ENCODE measurements at regions not wholly inside any gene's neighbourhood (a gene's known extent, or its start where the extent isn't known, plus 50 kb on each side); places are given as distances from the start of the nearest gene placed in this dataset.

DNA sequence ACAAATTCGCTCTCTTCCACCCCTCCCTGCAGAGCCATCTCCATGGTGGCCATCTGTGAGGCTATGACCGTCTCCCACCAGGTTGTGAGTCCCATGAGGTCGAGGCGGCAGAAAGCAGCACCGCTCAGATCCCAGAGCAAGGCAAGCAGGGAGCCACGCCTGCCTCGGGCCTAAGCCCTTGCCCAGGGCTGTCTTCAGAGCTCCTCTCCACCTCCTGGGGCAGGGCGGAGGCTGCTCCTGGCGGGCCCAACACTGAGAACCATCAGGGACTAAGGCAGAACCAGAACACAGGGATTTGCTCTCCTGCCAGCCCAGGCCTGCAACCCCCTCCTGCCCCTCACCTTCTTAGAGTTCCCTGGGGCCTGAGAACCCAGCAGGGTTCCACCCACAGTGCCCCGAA lies 80.9 kb upstream of the WNT11 start:
- DNase-seq (ENCODE audit: low read depth, low spot score) (no peak), ATAC-seq (no peak)
- BruUV-seq (replicated peaks): no TSS peak
- intact Hi-C loops (cut with micrococcal nuclease; ENCODE audit: unreplicated experiment): no loop called here
- Histone ChIP-seq H3K4me1 (ENCODE audit: control insufficient read depth, insufficient read depth, low read length) (no peaks in the 10 kb centered on the region), H3K27me3 (ENCODE audit: control insufficient read depth, insufficient read depth, low read length) (no peaks in the 10 kb centered on the region), H3K9me3 (ENCODE audit: control insufficient read depth, insufficient read depth, low read depth, low read length) (no peaks in the 10 kb centered on the region), H3K27ac (ENCODE audit: low read length) (no peak overlapping the region), H3K4me3 (ENCODE audit: low read depth in 2 of 2, low read length in 2 of 2) (no peak overlapping the region), H3K36me3 (ENCODE audit: control insufficient read depth, insufficient read depth, low read length) (no peaks in the 10 kb centered on the region)
- POLR2A ChIA-PET: no interaction called here
- in situ Hi-C loops (cut with HindIII; ENCODE audit: low pct_unique_long_range_greater_than_20kb, low sequenced_read_pairs): no loop called here
- CTCF ChIA-PET: no interaction called here
- TF ChIP-seq, protein P1, sequence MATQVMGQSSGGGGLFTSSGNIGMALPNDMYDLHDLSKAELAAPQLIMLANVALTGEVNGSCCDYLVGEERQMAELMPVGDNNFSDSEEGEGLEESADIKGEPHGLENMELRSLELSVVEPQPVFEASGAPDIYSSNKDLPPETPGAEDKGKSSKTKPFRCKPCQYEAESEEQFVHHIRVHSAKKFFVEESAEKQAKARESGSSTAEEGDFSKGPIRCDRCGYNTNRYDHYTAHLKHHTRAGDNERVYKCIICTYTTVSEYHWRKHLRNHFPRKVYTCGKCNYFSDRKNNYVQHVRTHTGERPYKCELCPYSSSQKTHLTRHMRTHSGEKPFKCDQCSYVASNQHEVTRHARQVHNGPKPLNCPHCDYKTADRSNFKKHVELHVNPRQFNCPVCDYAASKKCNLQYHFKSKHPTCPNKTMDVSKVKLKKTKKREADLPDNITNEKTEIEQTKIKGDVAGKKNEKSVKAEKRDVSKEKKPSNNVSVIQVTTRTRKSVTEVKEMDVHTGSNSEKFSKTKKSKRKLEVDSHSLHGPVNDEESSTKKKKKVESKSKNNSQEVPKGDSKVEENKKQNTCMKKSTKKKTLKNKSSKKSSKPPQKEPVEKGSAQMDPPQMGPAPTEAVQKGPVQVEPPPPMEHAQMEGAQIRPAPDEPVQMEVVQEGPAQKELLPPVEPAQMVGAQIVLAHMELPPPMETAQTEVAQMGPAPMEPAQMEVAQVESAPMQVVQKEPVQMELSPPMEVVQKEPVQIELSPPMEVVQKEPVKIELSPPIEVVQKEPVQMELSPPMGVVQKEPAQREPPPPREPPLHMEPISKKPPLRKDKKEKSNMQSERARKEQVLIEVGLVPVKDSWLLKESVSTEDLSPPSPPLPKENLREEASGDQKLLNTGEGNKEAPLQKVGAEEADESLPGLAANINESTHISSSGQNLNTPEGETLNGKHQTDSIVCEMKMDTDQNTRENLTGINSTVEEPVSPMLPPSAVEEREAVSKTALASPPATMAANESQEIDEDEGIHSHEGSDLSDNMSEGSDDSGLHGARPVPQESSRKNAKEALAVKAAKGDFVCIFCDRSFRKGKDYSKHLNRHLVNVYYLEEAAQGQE (IDR thresholded peaks at IDR 0.05; ENCODE audit: insufficient read depth in 1 of 2, low read depth in 2 of 2, low read length in 1 of 2): no peak
- TF ChIP-seq CTCF (IDR thresholded peaks at IDR 0.05) (no peak), SIN3A (IDR thresholded peaks at IDR 0.05; ENCODE audit: borderline replicate concordance, insufficient read depth, low read depth, low read length) (no peak), POLR2AphosphoS5 (IDR thresholded peaks at IDR 0.05; ENCODE audit: low read depth, low read length) (no peak), TCF7L2 (IDR thresholded peaks at IDR 0.05; ENCODE audit: low read depth, low read length) (no peak)

DNA sequence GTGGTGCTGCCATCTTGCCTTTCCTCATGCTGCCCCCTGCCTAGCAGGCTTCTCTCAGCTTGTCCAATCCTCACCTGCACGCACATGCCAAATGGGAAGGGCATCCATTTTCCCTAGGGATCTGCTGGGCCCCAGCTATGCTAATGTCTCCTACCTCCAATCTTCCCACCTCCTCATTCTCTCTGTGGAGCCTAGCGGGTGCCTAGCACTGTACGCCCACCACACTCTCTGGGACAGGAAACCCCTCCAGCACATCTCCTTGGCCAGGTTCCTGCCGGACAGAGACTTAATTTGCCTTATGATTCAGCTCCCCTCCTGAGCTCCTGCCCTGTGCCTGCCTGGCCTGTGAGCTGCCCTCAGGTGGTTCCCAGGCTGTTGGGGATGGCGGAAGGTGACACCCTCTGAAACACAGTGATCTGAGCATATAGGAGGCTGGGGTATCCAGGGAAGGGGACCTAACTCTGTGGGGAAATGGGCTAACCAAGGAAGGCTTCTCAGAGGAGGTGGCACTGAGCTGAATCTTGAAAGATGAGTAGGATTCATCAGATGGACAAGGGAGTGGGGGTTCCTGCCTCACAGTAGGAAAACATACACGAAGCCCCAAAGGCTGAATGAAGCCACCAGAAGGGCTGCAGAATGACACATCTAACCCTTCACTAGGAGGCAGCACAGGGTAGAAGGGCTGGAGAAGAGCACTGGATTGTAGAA lies 79.2 kb upstream of the WNT11 start:
- Histone ChIP-seq H3K4me3 (ENCODE audit: low read depth in 2 of 2, low read length in 2 of 2) (no peak overlapping the region), H3K4me1 (ENCODE audit: control insufficient read depth, insufficient read depth, low read length) (no peaks in the 10 kb centered on the region), H3K9me3 (ENCODE audit: control insufficient read depth, insufficient read depth, low read depth, low read length) (no peaks in the 10 kb centered on the region), H3K27ac (ENCODE audit: low read length) (no peak overlapping the region), H3K27me3 (ENCODE audit: control insufficient read depth, insufficient read depth, low read length) (no peaks in the 10 kb centered on the region), H3K36me3 (ENCODE audit: control insufficient read depth, insufficient read depth, low read length) (no peaks in the 10 kb centered on the region)
- intact Hi-C loops (cut with micrococcal nuclease; ENCODE audit: unreplicated experiment) (no loop called here), in situ Hi-C loops (cut with HindIII; ENCODE audit: low pct_unique_long_range_greater_than_20kb, low sequenced_read_pairs) (no loop called here)
- no peak for TF ChIP-seq POLR2AphosphoS5 (IDR thresholded peaks at IDR 0.05; ENCODE audit: low read depth, low read length)
- no peak for TF ChIP-seq TCF7L2 (IDR thresholded peaks at IDR 0.05; ENCODE audit: low read depth, low read length)
- TF ChIP-seq, protein P1 (IDR thresholded peaks at IDR 0.05; ENCODE audit: insufficient read depth in 1 of 2, low read depth in 2 of 2, low read length in 1 of 2): no peak
- no peak for TF ChIP-seq CTCF (IDR thresholded peaks at IDR 0.05)
- no peak for TF ChIP-seq SIN3A (IDR thresholded peaks at IDR 0.05; ENCODE audit: borderline replicate concordance, insufficient read depth, low read depth, low read length)
- ChIA-PET CTCF (no interaction called here), POLR2A (interaction anchor here (0.5 kb wide), 1 partner anchor 325 kb away, joined by 3 read pairs; no protein-coding TSS in a partner anchor)
- no peak for ATAC-seq
- no peak for DNase-seq (ENCODE audit: low read depth, low spot score)
- no TSS peak for BruUV-seq (replicated peaks)
